Activated T-helper 2 cell treated with anti-CD3 and anti-CD28 coated beads, Interferon-gamma antibody, Interleukin-2, Interleukin-4, amounts not matched to agents 10 μg/mL and 5 μg/mL and 100 μg/mL, durations not matched to agents 14 hours and 24 hours and 36 hours (primary cell): ENCODE measurements at regions not wholly inside any gene's neighbourhood (a gene's known extent, or its start where the extent isn't known, plus 50 kb on each side); places are given as distances from the start of the nearest gene placed in this dataset.

Experiments
- DNase-seq: peaks from one replicate; pipeline ENCODE4 v3.0.0; 2021; ENCODE audit warnings: low spot score
- H3K27ac Mint-ChIP-seq: one replicate; pipeline ENCODE4 v1.8.0; 2021; ENCODE audit warnings: mixed read lengths
- H3K27me3 Mint-ChIP-seq: one replicate; pipeline ENCODE4 v1.8.0; 2021; ENCODE audit warnings: low read depth, mixed read lengths
- H3K36me3 Mint-ChIP-seq: one replicate; pipeline ENCODE4 v1.8.0; 2021; ENCODE audit warnings: low read depth, mixed read lengths
- H3K4me1 Mint-ChIP-seq: one replicate; pipeline ENCODE4 v1.8.0; 2021; ENCODE audit warnings: low read depth, mixed read lengths
- H3K4me3 Mint-ChIP-seq: one replicate; pipeline ENCODE4 v1.8.0; 2021; ENCODE audit warnings: low read depth, mild to moderate bottlenecking, moderate library complexity, mixed read lengths
- H3K9me3 Mint-ChIP-seq: one replicate; pipeline ENCODE4 v1.8.0; 2021; ENCODE audit warnings: mixed read lengths
- intact Hi-C: fragments of 100-400 bp; cut with micrococcal nuclease; formaldehyde crosslinking; loops from one replicate; pipeline ENCODE4 v1.15.1; 2023

DNA sequence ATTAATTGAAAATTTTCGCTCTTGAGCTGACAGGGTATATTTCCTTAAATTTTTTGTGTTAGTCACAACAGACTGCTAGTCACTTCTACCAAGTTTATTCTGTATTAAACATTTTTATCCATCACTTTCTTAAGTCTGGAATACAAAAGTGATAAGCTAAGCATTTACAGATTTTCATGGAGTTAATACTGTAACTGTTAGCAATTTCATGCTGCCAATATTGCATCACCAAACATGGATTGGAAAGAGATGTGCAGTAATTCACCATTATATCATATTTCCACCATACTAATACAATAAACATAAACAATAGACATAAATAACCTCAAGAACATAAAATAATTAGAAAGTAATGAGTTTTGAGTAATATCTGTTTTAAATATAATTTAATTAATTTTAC, 854.0 kb upstream of the CITED2 start:
- DNase-seq: no peak
- Mint-ChIP-seq H3K36me3 (no peaks in the 10 kb centered on the region), H3K27ac (no peak overlapping the region), H3K4me3 (no peak overlapping the region), H3K27me3 (no peaks in the 10 kb centered on the region), H3K4me1 (no peaks in the 10 kb centered on the region), H3K9me3 (peaks cover 11% of the 10 kb centered on the region)
- intact Hi-C loops: no loop called here

DNA sequence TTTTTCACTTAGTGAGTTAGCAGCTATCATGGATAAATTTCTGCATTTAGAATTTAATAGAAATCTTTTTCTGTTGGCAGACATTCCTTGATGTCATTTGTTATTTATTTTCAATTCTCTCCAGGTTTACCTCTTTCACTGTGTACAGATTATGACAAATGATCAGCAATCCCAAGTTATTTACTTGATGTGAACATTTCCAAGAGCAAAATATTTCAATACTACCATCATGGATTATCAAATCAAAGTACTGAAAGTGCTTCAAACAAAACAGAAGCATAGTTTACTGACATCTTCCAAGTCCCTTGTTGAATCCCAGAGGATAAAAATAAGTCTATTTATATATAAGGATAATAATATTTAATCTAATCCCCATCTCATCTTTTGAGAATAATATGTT, 852.2 kb upstream of the CITED2 start:
- H3K36me3 Mint-ChIP-seq: no peaks in the 10 kb centered on the region
- no peaks in the 10 kb centered on the region for H3K4me1 Mint-ChIP-seq
- intact Hi-C loops: no loop called here
- no peak overlapping the region for H3K4me3 Mint-ChIP-seq
- H3K27me3 Mint-ChIP-seq: no peaks in the 10 kb centered on the region
- DNase-seq: no peak
- no peak overlapping the region for H3K27ac Mint-ChIP-seq
- peaks cover 6% of the 10 kb centered on the region for H3K9me3 Mint-ChIP-seq

DNA sequence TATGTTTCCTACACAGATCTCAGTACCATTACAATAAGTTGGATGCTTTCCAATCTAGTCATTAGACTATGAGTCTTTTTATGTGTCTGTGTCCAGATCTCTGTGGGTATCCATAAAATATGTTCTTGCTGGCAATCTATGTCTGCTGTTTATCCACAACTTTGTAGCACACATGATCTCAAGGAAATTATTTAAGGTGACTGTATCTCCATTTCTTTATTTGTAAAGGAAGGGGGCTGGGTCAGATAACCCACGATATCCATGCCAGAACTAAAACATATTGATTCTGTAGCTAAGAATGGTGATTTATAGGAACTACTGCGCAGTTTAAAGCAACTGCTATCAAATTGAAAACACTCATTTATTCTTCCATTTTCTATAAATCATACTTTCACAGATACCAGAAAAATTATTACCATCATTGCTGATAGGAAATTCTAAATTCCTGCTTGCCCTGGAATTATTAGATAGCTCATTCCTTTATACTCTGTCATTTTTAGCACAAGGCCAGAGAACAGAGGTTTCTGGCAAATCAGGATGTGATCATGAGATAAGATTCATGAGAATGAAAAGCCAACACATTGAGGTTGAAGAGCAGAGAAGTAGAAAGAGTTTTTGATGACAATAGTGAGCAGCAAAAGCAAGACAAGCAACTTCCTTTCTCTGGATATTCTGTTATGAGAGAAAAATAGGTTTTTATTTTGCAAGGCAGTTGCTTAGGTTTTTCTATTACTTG, 851.4 kb upstream of the CITED2 start:
- Mint-ChIP-seq H3K9me3 (no peaks in the 10 kb centered on the region), H3K4me1 (no peaks in the 10 kb centered on the region), H3K27me3 (no peaks in the 10 kb centered on the region), H3K27ac (no peak overlapping the region), H3K36me3 (no peaks in the 10 kb centered on the region), H3K4me3 (no peak overlapping the region)
- no peak for DNase-seq
- intact Hi-C loops: no loop called here

DNA sequence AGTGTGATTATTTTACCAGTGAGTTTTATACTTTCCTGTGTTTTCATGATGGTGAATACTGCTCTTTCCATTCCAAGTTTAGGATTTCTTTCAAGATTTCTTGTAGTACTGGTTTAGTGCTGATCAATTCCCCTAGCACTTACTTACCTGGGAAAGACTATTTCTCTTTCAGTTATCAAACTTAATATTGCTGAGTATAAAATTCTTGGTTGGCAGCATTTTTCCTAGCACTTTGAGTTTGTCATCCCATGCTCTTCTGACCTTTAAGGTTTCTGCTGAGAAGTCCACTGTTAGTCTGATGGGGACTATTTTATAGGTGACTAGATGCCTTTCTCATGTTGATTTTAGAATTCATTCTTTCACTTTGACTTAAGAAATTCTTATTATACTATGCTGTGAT, 842.8 kb upstream of the CITED2 start:
- Mint-ChIP-seq H3K27ac (no peak overlapping the region), H3K36me3 (no peaks in the 10 kb centered on the region), H3K4me3 (no peak overlapping the region), H3K27me3 (no peaks in the 10 kb centered on the region), H3K4me1 (no peaks in the 10 kb centered on the region), H3K9me3 (peaks cover 12% of the 10 kb centered on the region)
- no peak for DNase-seq
- intact Hi-C loops: no loop called here

GRCh38 chr6:140209775-140210174, 835.3 kb upstream of the CITED2 start:
- Mint-ChIP-seq H3K27me3 (no peaks in the 10 kb centered on the region), H3K4me1 (no peaks in the 10 kb centered on the region), H3K4me3 (no peak overlapping the region), H3K9me3 (no peaks in the 10 kb centered on the region), H3K27ac (no peak overlapping the region), H3K36me3 (no peaks in the 10 kb centered on the region)
- intact Hi-C loops: no loop called here
- DNase-seq: no peak

GRCh38 chr6:140208286-140208685, 833.8 kb upstream of the CITED2 start:
- intact Hi-C loops: no loop called here
- no peaks in the 10 kb centered on the region for H3K9me3 Mint-ChIP-seq
- no peaks in the 10 kb centered on the region for H3K36me3 Mint-ChIP-seq
- H3K27me3 Mint-ChIP-seq: no peaks in the 10 kb centered on the region
- no peak overlapping the region for H3K4me3 Mint-ChIP-seq
- no peaks in the 10 kb centered on the region for H3K4me1 Mint-ChIP-seq
- no peak for DNase-seq
- H3K27ac Mint-ChIP-seq: no peak overlapping the region

DNA sequence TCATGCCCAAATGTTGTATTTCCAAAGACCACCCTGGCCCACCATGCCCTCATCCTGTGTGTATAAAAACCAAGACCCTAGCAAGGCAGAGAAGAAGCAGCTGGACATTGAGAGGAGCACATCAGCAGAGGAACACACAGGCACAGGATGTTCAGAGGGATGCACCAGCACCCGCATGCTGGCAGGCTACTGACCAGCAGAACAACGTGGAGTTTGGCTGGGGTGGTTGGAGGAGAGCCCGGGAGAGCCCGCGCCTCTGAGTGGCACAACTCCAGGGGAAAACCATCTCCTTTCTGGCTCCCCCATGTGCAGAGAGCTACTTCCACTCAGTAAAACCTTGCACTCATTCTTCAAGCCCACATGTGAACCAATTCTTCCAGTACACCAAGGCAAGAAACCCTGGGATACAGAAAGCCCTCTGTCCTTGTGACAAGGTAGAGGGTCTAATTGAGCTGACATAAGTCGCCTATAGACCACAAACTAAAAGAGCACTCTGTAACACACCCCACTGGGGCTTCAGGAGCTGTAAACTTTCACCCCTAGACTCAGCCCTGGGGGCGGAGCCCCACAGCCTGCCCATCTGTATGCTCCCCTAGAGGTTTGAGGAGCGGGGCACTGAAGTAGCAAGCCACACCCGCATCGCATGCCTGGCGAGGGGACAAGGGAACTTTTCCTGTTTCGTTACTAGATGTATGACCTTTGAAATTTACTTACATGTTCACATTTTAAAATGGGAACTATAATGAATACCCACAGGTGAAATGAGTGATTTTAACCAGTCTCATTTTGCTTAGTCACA, 831.5 kb upstream of the CITED2 start:
- H3K4me3 Mint-ChIP-seq: no peak overlapping the region
- no peak overlapping the region for H3K27ac Mint-ChIP-seq

DNA sequence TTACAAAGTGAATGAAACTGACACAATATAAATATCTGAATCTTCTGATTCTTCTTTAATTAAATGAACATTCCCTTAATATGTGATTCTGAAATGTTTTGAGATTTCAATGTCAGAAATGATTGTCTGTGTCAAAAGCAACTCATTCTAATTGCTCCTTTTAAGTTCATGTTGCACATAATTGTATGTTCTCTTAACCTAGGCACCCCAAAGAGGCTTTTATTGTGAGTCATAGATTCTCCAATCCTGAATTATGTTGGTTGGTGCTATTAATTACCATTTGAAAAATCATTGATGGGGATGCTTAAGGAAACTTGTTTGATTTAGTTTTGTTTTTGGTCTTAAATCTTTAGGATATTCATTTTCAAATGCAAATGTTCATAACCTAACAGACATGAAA, 829.7 kb upstream of the CITED2 start:
- H3K9me3 Mint-ChIP-seq: no peaks in the 10 kb centered on the region
- H3K36me3 Mint-ChIP-seq: no peaks in the 10 kb centered on the region
- H3K4me1 Mint-ChIP-seq: no peaks in the 10 kb centered on the region
- intact Hi-C loops: no loop called here
- H3K27ac Mint-ChIP-seq: no peak overlapping the region
- H3K4me3 Mint-ChIP-seq: no peak overlapping the region
- DNase-seq: no peak
- H3K27me3 Mint-ChIP-seq: no peaks in the 10 kb centered on the region

More for the DNA sequence above, 831.5 kb upstream of the CITED2 start:
- no peaks in the 10 kb centered on the region for H3K36me3 Mint-ChIP-seq
- DNase-seq: no peak
- intact Hi-C loops: no loop called here
- H3K27me3 Mint-ChIP-seq: no peaks in the 10 kb centered on the region
- no peaks in the 10 kb centered on the region for H3K9me3 Mint-ChIP-seq
- no peaks in the 10 kb centered on the region for H3K4me1 Mint-ChIP-seq

GRCh38 chr6:140203661-140204147, 829.3 kb upstream of the CITED2 start:
- Mint-ChIP-seq H3K36me3 (no peaks in the 10 kb centered on the region), H3K9me3 (no peaks in the 10 kb centered on the region), H3K4me1 (no peaks in the 10 kb centered on the region), H3K27me3 (no peaks in the 10 kb centered on the region), H3K27ac (no peak overlapping the region), H3K4me3 (no peak overlapping the region)
- DNase-seq: no peak
- intact Hi-C loops: no loop called here

GRCh38 chr6:140202964-140203515, 828.6 kb upstream of the CITED2 start:
- H3K4me3 Mint-ChIP-seq: no peak overlapping the region
- intact Hi-C loops: no loop called here
- no peaks in the 10 kb centered on the region for H3K36me3 Mint-ChIP-seq
- H3K27ac Mint-ChIP-seq: no peak overlapping the region
- DNase-seq: no peak
- no peaks in the 10 kb centered on the region for H3K4me1 Mint-ChIP-seq
- H3K9me3 Mint-ChIP-seq: no peaks in the 10 kb centered on the region
- no peaks in the 10 kb centered on the region for H3K27me3 Mint-ChIP-seq

DNA sequence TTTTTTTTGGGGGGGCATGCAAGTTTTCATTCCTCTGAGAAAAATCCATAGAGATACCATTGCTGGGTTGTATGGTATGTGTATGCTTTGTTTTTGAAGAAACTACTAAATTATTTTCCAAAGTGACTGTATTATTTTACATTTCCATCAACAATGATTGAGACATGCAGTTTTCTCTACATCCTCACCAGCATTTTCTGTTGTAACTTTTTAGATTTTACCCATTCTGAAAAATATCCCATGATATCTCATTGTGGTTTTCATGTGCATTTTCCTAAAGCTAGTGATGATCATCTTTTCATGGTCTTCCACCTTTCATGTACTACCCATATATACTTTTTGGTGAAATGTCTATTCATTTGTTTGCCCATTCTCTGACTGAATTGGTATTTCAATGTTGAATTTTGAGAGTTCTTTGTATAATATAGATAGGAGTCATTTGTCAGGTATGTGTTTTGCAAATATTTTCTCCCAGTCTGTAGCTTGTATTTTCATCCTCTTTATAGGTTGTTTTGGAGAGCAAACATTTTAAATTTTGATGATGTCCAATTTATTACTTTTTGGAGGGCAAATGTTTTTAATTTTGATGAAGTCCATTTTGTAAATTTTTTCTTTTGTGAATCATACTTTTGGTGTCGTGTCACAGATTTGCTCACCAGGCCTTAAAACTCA, 827.5 kb upstream of the CITED2 start:
- H3K27ac Mint-ChIP-seq: no peak overlapping the region
- no peaks in the 10 kb centered on the region for H3K9me3 Mint-ChIP-seq
- intact Hi-C loops: no loop called here
- H3K4me1 Mint-ChIP-seq: no peaks in the 10 kb centered on the region
- H3K4me3 Mint-ChIP-seq: no peak overlapping the region
- H3K27me3 Mint-ChIP-seq: no peaks in the 10 kb centered on the region
- H3K36me3 Mint-ChIP-seq: no peaks in the 10 kb centered on the region
- no peak for DNase-seq

DNA sequence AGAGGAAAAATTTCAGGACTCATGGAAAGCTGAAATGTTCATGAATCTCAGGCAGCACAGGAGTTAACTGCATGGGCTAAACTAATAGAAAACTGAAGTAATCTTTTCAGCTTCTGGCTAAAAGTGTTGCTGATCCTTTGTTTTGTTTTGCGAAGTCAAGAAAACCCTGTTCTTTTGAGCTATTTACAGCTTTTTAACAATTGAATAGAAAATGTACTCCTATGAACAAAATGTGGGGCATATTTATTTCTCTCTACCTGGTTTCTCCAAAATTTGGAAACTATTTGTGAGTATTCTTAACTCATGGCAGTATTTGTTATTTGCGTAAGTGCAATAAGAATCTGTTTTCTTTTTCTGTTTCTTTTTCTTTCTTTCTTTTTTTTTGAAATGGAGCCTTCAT, 818.8 kb upstream of the CITED2 start:
- H3K9me3 Mint-ChIP-seq: peaks cover 7% of the 10 kb centered on the region
- DNase-seq: no peak
- no peaks in the 10 kb centered on the region for H3K36me3 Mint-ChIP-seq
- intact Hi-C loops: no loop called here
- H3K4me3 Mint-ChIP-seq: no peak overlapping the region
- H3K4me1 Mint-ChIP-seq: no peaks in the 10 kb centered on the region
- no peak overlapping the region for H3K27ac Mint-ChIP-seq
- H3K27me3 Mint-ChIP-seq: no peaks in the 10 kb centered on the region

DNA sequence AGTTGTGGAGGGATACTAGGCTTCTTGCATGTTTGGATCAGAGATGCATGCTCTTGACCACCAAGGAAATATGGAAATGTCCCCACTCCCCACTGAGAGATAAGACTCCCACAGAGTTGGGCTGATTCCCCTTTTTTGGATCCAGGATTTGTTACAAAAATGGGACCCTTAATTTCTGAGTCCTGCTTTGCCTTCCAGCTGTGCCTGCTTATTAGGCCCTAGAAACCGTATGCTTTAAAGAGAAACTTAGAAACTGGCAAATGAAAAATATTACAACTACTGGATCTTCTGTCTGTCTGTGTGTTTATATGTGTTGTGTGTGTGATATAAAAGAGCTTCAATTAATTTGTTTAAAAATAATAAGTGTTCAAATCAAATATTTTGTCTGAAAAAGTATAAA, 817.6 kb upstream of the CITED2 start:
- Mint-ChIP-seq H3K27ac (no peak overlapping the region), H3K4me3 (no peak overlapping the region), H3K27me3 (no peaks in the 10 kb centered on the region), H3K36me3 (no peaks in the 10 kb centered on the region), H3K9me3 (peaks cover 7% of the 10 kb centered on the region), H3K4me1 (no peaks in the 10 kb centered on the region)
- DNase-seq: no peak
- intact Hi-C loops: no loop called here
